IPS DF 6.9 (cell line): ENCODE measurements at regions not wholly inside any gene's neighbourhood (a gene's known extent, or its start where the extent isn't known, plus 50 kb on each side); places are given as distances from the start of the nearest gene placed in this dataset.

Experiments
- DNase-seq: peaks from one replicate; pipeline ENCODE4 v3.0.0-alpha.2; 2013; ENCODE audit warnings: low read depth, low spot score
- H3K27ac ChIP-seq: one replicate; pipeline ENCODE4 v1.5.1; 2013; ENCODE audit warnings: low read length, control low read depth
- H3K27me3 ChIP-seq: 2 replicates; pipeline ENCODE4 v1.6.1; 2013; ENCODE audit warnings: mild to moderate bottlenecking, low read length; ENCODE audit not compliant: control insufficient read depth, insufficient read depth
- H3K36me3 ChIP-seq: 2 replicates; pipeline ENCODE4 v1.6.1; 2013; ENCODE audit warnings: low read length; ENCODE audit not compliant: control insufficient read depth, insufficient read depth
- H3K4me1 ChIP-seq: 2 replicates; pipeline ENCODE4 v1.6.1; 2013; ENCODE audit warnings: low read length; ENCODE audit not compliant: control insufficient read depth, insufficient read depth
- H3K4me3 ChIP-seq: 2 replicates; pipeline ENCODE4 v1.5.1; 2013; ENCODE audit warnings: mild to moderate bottlenecking, low read length
- H3K9me3 ChIP-seq: 2 replicates; pipeline ENCODE4 v1.6.1; 2013; ENCODE audit warnings: low read length, inconsistent platforms; ENCODE audit not compliant: control insufficient read depth, insufficient read depth
- WGBS: extraction: QIAGEN DNeasy Blood & Tissue Kit; methylation state at CpG from one replicate; pipeline ENCODE4 v1.1.7; 2013; ENCODE audit warnings: mixed read lengths, missing lambda C conversion rate; ENCODE audit not compliant: insufficient read length, insufficient coverage; 5-methylcytosine and 5-hydroxymethylcytosine counted together

DNA sequence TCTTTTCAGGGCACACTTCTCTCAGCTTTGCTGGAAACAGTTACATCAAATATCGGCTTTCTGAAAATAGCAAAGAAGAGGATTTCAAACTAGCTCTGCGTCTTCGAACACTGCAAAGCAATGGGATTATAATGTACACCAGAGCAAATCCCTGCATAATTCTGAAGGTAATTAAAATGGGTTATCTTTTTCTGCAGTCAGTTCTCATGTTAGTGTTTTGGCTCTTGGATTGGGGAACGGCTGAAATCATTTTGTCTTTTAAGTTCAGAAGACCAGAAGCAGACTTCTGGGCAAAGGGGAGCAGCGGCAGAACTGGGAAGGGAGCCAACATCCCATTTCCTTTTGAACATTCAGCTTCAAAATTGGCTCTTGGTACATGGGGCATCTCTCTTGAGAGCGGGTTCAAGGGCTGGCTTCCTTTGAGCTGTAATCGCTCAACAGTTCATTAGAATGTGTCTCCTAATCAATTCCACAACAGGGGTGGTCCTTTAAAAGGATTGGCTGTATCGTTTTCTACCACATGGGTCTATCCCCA lies 110.2 kb upstream of the MTNR1B start:
- Histone ChIP-seq H3K9me3 (no peaks in the 10 kb centered on the region), H3K27me3 (no peaks in the 10 kb centered on the region), H3K4me3 (no peak overlapping the region), H3K36me3 (no peaks in the 10 kb centered on the region), H3K4me1 (no peaks in the 10 kb centered on the region), H3K27ac (no peak overlapping the region)
- DNase-seq: no peak
- WGBS: no CpG with 5 or more reads among the region's 8 CpGs

DNA sequence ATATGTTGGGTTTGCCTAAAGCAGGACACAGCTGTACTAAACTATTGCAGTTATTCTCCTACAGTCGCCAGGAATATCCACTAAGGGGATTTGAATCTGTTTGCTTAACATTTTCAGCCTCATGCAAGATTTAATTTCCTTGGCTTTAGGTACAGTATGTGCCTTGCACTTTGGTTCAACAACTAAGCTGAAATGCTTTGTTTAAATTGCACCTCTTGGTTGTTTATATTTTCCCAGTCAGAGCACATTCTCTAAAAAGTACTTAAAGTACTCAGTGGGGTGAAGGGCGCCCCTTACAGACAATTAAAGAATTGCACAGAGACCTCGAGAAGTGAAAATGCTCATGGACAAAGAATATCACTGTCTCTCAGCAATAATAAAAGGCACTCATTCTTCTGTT lies 107.8 kb upstream of the MTNR1B start:
- Histone ChIP-seq H3K27ac (no peak overlapping the region), H3K36me3 (no peaks in the 10 kb centered on the region), H3K4me3 (no peak overlapping the region), H3K4me1 (no peaks in the 10 kb centered on the region), H3K27me3 (no peaks in the 10 kb centered on the region), H3K9me3 (no peaks in the 10 kb centered on the region)
- no peak for DNase-seq
- WGBS: no CpG with 5 or more reads among the region's 3 CpGs

GRCh38 chr11:92865352-92865751 lies 104.1 kb upstream of the MTNR1B start:
- no CpG with 5 or more reads among the region's 2 CpGs for WGBS
- H3K27me3 ChIP-seq: no peaks in the 10 kb centered on the region
- no peaks in the 10 kb centered on the region for H3K4me1 ChIP-seq
- H3K9me3 ChIP-seq: no peaks in the 10 kb centered on the region
- H3K27ac ChIP-seq: no peak overlapping the region
- no peak for DNase-seq
- no peak overlapping the region for H3K4me3 ChIP-seq
- H3K36me3 ChIP-seq: peaks cover 3% of the 10 kb centered on the region; the same call in 1 of the 2 replicates

DNA sequence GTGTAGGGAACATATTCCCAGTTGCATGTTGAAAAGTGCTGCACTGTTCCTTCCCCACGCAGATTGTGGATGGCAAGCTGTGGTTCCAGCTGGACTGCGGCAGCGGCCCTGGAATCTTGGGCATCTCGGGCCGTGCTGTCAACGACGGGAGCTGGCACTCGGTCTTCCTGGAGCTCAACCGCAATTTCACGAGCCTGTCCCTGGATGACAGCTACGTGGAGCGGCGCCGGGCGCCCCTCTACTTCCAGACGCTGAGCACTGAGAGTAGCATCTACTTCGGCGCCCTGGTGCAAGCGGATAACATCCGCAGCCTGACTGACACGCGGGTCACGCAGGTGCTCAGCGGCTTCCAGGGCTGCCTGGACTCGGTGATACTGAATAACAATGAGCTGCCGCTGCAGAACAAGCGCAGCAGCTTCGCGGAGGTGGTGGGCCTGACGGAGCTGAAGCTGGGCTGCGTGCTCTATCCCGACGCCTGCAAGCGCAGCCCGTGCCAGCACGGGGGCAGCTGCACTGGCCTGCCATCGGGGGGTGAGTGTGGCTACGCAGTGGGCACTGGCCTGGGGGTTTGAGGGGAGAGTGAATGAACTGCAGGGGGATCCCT lies 102.7 kb upstream of the MTNR1B start:
- H3K36me3 ChIP-seq: peaks cover 3% of the 10 kb centered on the region; the same call in 1 of the 2 replicates
- no peak overlapping the region for H3K4me3 ChIP-seq
- WGBS: no CpG with 5 or more reads among the region's 38 CpGs
- H3K4me1 ChIP-seq: no peaks in the 10 kb centered on the region
- H3K27ac ChIP-seq: no peak overlapping the region
- H3K27me3 ChIP-seq: no peaks in the 10 kb centered on the region
- no peak for DNase-seq
- no peaks in the 10 kb centered on the region for H3K9me3 ChIP-seq

GRCh38 chr11:92867913-92868619 lies 101.4 kb upstream of the MTNR1B start:
- Histone ChIP-seq H3K27me3 (no peaks in the 10 kb centered on the region), H3K4me3 (no peak overlapping the region), H3K9me3 (no peaks in the 10 kb centered on the region), H3K4me1 (no peaks in the 10 kb centered on the region), H3K36me3 (peaks cover 3% of the 10 kb centered on the region; the same call in 1 of the 2 replicates), H3K27ac (no peak overlapping the region)
- DNase-seq: no peak
- no CpG with 5 or more reads among the region's 9 CpGs for WGBS

DNA sequence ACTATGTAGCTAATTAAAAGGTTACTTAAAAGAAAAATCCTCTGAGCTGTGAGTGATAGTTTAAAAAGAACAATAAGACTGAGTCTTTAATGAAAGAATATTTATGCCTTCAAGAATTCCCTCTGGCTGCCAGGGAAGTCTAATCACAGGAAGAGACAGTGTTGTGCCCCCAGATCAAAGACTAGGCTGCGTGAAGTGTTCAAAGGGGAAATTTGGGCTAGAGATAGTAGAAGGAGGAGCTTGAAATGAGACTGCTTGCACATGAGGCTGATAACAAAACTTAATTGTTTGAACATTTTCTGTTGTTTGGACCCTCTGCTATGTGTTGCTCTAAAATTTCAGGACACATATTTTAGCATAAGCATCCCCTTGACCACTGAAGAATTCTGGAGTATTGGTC lies 99.7 kb upstream of the MTNR1B start:
- no peak overlapping the region for H3K4me3 ChIP-seq
- H3K9me3 ChIP-seq: no peaks in the 10 kb centered on the region
- H3K4me1 ChIP-seq: no peaks in the 10 kb centered on the region
- no CpG with 5 or more reads among the region's 1 CpG for WGBS
- no peak for DNase-seq
- H3K36me3 ChIP-seq: peaks cover 3% of the 10 kb centered on the region; the same call in 1 of the 2 replicates
- no peak overlapping the region for H3K27ac ChIP-seq
- no peaks in the 10 kb centered on the region for H3K27me3 ChIP-seq

DNA sequence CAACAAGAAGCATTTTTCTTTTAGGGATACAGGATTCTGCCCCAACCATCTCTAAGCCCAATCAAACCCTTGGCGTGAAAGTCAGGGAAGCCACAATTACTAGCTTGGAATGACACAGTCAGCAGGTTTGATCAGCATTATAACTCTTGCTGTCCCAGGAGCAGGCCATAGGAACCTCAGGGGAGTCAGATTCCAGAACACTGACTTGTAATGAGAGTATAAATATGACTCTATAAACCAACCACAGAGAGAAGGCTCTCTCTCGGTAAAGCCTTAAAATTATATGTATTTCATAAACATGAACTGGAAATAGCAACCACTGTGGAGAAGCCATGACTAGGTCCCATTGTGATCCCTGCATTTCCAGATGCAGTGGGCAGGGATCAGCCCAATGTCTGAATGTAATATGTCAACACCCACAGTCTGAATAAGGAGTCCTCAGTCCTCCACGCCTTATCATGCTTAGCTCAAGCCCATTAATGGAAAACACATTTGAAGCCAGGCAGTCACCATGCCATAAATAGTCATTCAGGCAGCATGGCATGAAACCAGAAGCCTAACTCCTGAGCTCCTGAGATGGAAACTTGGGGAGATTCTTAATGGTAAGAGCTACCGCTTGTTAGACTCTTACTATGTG lies 99.1 kb upstream of the MTNR1B start:
- H3K27me3 ChIP-seq: no peaks in the 10 kb centered on the region
- WGBS: no CpG with 5 or more reads among the region's 4 CpGs
- no peak for DNase-seq

DNA sequence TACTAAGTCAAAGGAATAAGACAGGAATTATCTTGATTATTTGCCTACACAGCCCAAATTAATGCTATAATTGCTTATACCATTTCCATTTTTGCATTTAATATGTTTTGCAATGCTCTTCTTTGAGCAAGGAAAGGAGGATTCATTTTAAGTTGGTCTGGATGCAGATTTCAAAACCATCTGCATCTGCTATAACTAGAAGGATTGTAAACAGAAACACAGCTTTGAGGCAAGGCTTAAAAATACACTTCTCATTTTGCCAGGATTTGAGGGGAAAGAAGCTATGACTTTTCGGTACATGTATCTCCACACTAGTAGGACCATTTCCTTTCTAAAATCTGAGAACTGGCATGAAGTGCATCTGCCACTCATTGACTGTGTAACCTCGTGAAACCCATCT lies 95.9 kb upstream of the MTNR1B start:
- Histone ChIP-seq H3K27ac (no peak overlapping the region), H3K4me3 (no peak overlapping the region), H3K36me3 (no peaks in the 10 kb centered on the region), H3K27me3 (no peaks in the 10 kb centered on the region), H3K9me3 (no peaks in the 10 kb centered on the region), H3K4me1 (no peaks in the 10 kb centered on the region)
- no peak for DNase-seq
- no CpG with 5 or more reads among the region's 2 CpGs for WGBS

More for the DNA sequence above, 99.1 kb upstream of the MTNR1B start:
- Histone ChIP-seq H3K36me3 (peaks cover 3% of the 10 kb centered on the region; the same call in 1 of the 2 replicates), H3K9me3 (no peaks in the 10 kb centered on the region), H3K4me3 (no peak overlapping the region), H3K4me1 (no peaks in the 10 kb centered on the region), H3K27ac (no peak overlapping the region)

DNA sequence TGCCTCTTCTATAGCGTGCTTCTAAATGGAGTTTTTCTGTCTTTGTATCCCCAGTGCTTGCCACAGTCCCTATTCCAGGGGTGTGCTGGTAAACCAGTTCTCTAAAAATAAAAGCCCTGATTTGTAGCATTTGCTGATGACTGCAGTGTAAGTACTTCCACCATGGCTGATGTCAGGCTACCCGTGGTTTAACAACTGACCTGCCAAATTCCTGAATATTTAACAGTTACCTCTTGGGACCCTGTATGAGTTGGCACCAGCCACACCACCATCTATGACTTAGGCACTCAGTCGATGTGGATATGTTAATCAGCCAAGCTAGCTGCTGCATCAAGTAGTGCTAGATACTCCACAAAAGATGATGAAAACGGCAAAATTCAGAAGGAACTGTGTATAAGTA lies 94.0 kb upstream of the MTNR1B start:
- DNase-seq: no peak
- H3K27ac ChIP-seq: no peak overlapping the region
- no peaks in the 10 kb centered on the region for H3K27me3 ChIP-seq
- H3K4me3 ChIP-seq: no peak overlapping the region
- H3K9me3 ChIP-seq: no peaks in the 10 kb centered on the region
- no CpG with 5 or more reads among the region's 4 CpGs for WGBS
- no peaks in the 10 kb centered on the region for H3K36me3 ChIP-seq
- no peaks in the 10 kb centered on the region for H3K4me1 ChIP-seq

- no peaks in the 10 kb centered on the region for H3K27me3 ChIP-seq
- no peaks in the 10 kb centered on the region for H3K4me1 ChIP-seq
- no peak overlapping the region for H3K27ac ChIP-seq
- no CpG with 5 or more reads among the region's 4 CpGs for WGBS
- DNase-seq: no peak
- H3K9me3 ChIP-seq: no peaks in the 10 kb centered on the region
- peaks cover 5% of the 10 kb centered on the region for H3K36me3 ChIP-seq
- H3K4me3 ChIP-seq: no peak overlapping the region
Observed at GRCh38 chr11:92879086-92879485, 90.4 kb upstream of the MTNR1B start.
